Psoas muscle (tissue), 7 donors: ENCODE measurements at regions not wholly inside any gene's neighbourhood (a gene's known extent, or its start where the extent isn't known, plus 50 kb on each side); places are given as distances from the start of the nearest gene placed in this dataset.
"Not testable (repeated sequence)": the region's sequence is repeated elsewhere in the genome, so short reads cannot be mapped to it uniquely, and the experiment has no call there.

Experiments
- ATAC-seq, 4 donors: fragments of 200-7000 bp; cut with Tn5 transposase; one replicate each; pipeline ENCODE4 v1.9.1; 2020; ENCODE audit warnings: moderate library complexity in 3 of 4, mild to moderate bottlenecking in 2 of 4
- DNase-seq, 2 donors: peaks; one replicate each; pipeline ENCODE4 v3.0.0-alpha.2; 2020
- H3K27ac ChIP-seq: fragments of 200-600 bp; one replicate; pipeline ENCODE4 v1.8.0; 2022
- H3K27me3 ChIP-seq, 3 donors: fragments of 200-600 bp in 1 of 3; one replicate each; pipeline versions ENCODE4 v1.6.1 to v1.8.0; 2013 to 2022; ENCODE audit warnings: low read length in 2 of 3, mild to moderate bottlenecking in 2 of 3, moderate library complexity in 1 of 3; ENCODE audit not compliant: insufficient read depth in 3 of 3
- H3K36me3 ChIP-seq, 2 donors: fragments of 200-600 bp in 1 of 2; one replicate each; pipeline versions ENCODE4 v1.6.1 to v1.8.0; 2013 to 2022; ENCODE audit warnings: low read depth in 1 of 2, mild to moderate bottlenecking in 1 of 2, moderate library complexity in 1 of 2; ENCODE audit not compliant: insufficient read depth in 1 of 2
- H3K4me1 ChIP-seq: fragments of 200-600 bp; one replicate; pipeline ENCODE4 v1.8.0; 2022
- H3K4me3 ChIP-seq: fragments of 200-600 bp; one replicate; pipeline ENCODE4 v1.8.0; 2022; ENCODE audit warnings: mild to moderate bottlenecking
- H3K9me3 ChIP-seq: fragments of 200-600 bp; one replicate; pipeline ENCODE4 v1.8.0; 2022
- WGBS, 3 donors: extraction: QIAGEN DNeasy Blood & Tissue Kit; methylation state at CpG; one replicate each; pipeline versions ENCODE4 v1.1.6 to v1.1.7; 2013; 5-methylcytosine and 5-hydroxymethylcytosine counted together
- intact Hi-C, 2 donors: fragments of 100-400 bp; cut with DNase I; formaldehyde crosslinking; loops; one replicate each; pipeline versions ENCODE4 v1.11.0 to v1.14.2; 2022
- TF ChIP-seq, protein P1 (sequence below): fragments of 200-600 bp; IDR thresholded peaks from one replicate; pipeline ENCODE4 v1.8.0; 2022; ENCODE audit warnings: antibody characterized with exemption
- donor health status: healthy with polysubstance abuse.
- donor health status: DM: no; HTN: no; CAD: no; lungs with moderate emphysema.
- donor health status: Bipolar disorder and iron deficiency.
- donor health status: healthy.
- donor health status: DM: yes; HTN: yes; CAD: no.
- donor health status: DM: no; HTN: no; CAD: no.
- donor health status: DM: yes; HTN: yes; CAD: no.

DNA sequence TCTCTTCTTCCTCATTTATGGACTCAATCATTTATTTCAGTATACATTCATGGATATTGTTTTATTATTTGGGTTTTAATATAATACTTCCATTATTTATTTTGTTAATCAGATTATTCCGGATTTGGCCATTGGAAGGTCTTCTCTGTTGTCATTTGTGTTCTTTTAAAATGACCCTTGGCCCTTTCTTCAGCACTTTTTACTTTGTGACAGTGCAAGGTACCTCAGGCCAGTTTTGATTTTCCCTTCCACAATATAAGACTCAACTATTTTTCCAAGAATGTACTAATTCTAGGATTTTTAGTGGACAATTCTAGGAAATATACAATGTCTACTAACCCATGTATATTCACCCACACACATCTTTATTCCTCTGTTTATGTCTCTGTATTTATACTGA is 521.4 kb upstream of the FOXG1 start:
- intact Hi-C loops: no loop called here
- WGBS, 3 donors: 44 to 54% (median 47%) methylated on average over 1 of the region's 1 CpG
- Histone ChIP-seq H3K27me3 (no peaks in the 10 kb centered on the region), H3K27ac (no peak overlapping the region), H3K9me3 (no peaks in the 10 kb centered on the region), H3K4me3 (no peak overlapping the region), H3K4me1 (no peaks in the 10 kb centered on the region), H3K36me3 (no peaks in the 10 kb centered on the region)
- no peak for DNase-seq
- TF ChIP-seq, protein P1, sequence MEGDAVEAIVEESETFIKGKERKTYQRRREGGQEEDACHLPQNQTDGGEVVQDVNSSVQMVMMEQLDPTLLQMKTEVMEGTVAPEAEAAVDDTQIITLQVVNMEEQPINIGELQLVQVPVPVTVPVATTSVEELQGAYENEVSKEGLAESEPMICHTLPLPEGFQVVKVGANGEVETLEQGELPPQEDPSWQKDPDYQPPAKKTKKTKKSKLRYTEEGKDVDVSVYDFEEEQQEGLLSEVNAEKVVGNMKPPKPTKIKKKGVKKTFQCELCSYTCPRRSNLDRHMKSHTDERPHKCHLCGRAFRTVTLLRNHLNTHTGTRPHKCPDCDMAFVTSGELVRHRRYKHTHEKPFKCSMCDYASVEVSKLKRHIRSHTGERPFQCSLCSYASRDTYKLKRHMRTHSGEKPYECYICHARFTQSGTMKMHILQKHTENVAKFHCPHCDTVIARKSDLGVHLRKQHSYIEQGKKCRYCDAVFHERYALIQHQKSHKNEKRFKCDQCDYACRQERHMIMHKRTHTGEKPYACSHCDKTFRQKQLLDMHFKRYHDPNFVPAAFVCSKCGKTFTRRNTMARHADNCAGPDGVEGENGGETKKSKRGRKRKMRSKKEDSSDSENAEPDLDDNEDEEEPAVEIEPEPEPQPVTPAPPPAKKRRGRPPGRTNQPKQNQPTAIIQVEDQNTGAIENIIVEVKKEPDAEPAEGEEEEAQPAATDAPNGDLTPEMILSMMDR: no peak
- ATAC-seq: no peak

DNA sequence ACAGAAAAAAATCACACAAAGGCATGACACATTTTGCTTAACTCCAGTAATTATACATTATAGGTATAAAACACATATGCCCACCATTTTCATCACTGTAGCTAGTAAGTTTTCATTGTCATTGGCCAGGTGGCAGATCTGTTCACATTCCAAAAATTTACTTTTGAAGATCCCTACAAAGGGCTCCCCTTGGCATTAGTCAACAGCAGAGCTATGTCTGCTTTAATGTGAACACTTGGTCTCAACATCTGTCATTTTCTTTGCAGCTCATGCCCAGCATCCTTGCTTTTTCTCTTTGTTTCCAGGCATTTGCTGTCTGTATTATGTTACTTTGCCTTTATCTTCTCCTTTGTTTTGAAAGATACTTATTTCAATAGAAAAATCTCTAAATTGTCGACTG is 519.1 kb upstream of the FOXG1 start:
- ATAC-seq: no peak
- Histone ChIP-seq H3K27ac (no peak overlapping the region), H3K9me3 (no peaks in the 10 kb centered on the region), H3K4me3 (no peak overlapping the region), H3K4me1 (no peaks in the 10 kb centered on the region), H3K27me3 (no peaks in the 10 kb centered on the region), H3K36me3 (no peaks in the 10 kb centered on the region)
- TF ChIP-seq, protein P1: no peak
- 21 to 36% (median 33%) methylated on average over 1 of the region's 1 CpG for WGBS, 3 donors
- intact Hi-C loops: no loop called here
- no peak for DNase-seq

DNA sequence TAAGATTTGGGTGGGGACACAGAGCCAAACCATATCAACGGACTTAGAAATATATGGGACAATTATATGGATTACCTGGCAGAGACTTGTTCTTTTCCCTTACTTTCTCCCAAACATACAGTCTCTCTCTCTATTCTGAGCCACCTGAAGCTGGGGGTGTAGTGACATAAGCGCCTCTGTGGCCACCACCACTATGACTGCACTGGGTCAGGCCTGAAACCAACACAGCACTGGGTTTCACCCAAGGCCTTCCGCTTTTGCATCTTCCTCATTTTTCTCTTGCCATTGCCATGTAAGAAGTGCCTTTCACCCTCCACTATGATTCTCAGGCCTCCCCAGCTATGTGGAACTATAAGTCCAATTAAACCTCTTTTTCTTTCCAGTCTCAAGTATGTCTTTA is 514.5 kb upstream of the FOXG1 start:
- H3K36me3 ChIP-seq, H3K9me3 ChIP-seq, intact Hi-C loops, DNase-seq, H3K4me3 ChIP-seq, ATAC-seq, H3K27ac ChIP-seq, H3K4me1 ChIP-seq, H3K27me3 ChIP-seq: not testable (repeated sequence)
- WGBS, 3 donors: 82 to 94% (median 86%) methylated on average over 3 of the region's 3 CpGs

DNA sequence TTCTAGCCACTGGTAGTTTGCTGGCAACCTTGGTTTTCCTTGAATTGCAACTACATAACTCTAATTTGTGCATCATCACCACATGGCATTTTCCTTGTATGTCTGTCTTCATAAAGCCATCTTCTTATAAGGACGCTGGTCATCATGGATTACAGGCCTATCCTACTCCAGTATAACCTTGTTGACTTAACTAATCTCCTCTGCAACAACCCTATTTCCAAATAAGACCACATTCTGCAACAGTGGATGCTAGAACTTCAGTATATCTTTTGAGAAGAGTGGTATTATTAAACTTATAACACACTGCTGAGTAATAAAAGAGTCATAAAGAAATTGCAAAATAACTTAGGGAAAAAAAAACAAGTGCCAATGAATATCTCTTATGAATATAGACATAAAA is 511.8 kb upstream of the FOXG1 start:
- DNase-seq: no peak
- no peaks in the 10 kb centered on the region for H3K4me1 ChIP-seq
- intact Hi-C loops: no loop called here
- WGBS, 3 donors: 69 to 74% (median 72%) methylated on average over 1 of the region's 1 CpG
- H3K36me3 ChIP-seq: no peaks in the 10 kb centered on the region
- no peak for ATAC-seq
- TF ChIP-seq, protein P1: no peak
- no peaks in the 10 kb centered on the region for H3K27me3 ChIP-seq
- H3K27ac ChIP-seq: no peak overlapping the region
- no peak overlapping the region for H3K4me3 ChIP-seq
- H3K9me3 ChIP-seq: no peaks in the 10 kb centered on the region

DNA sequence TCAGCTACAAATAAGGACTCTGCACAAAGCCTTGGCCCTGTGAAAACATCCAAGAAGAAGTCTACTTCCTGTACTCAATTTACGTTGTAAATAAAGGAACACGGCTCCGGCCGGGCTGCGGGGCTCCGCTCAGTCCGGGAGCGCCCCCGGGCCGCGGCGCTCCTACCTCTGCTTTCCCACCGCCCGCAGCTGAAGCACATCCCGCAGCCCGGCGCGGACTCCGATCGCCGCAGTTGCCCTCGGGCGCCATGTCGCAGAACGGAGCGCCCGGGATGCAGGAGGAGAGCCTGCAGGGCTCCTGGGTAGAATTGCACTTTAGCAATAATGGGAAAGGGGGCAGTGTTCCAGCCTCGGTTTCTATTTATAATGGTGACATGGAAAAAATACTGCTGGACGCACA is 502.3 kb upstream of the FOXG1 start:
- DNase-seq (no peak), ATAC-seq (no peak)
- no peaks in the 10 kb centered on the region for H3K4me1 ChIP-seq
- TF ChIP-seq, protein P1: no peak
- H3K4me3 ChIP-seq: no peak overlapping the region
- no peak overlapping the region for H3K27ac ChIP-seq
- no peaks in the 10 kb centered on the region for H3K27me3 ChIP-seq
- H3K9me3 ChIP-seq: no peaks in the 10 kb centered on the region
- intact Hi-C loops: no loop called here
- WGBS, 3 donors: 34 to 62% (median 45%) methylated on average over 29 of the region's 29 CpGs
- H3K36me3 ChIP-seq: no peaks in the 10 kb centered on the region
